Naive B cell (primary cell): ENCODE measurements at regions not wholly inside any gene's neighbourhood (a gene's known extent, or its start where the extent isn't known, plus 50 kb on each side); places are given as distances from the start of the nearest gene placed in this dataset.

Source experiments
- ATAC-seq, 2 donors: fragments of 150-1000 bp; cut with Tn5 transposase; 2 replicates each; pipeline ENCODE4 v1.10.0; 2021; ENCODE audit warnings: low read depth in 2 of 2, mild to moderate bottlenecking in 2 of 2, moderate library complexity in 2 of 2
- DNase-seq: peaks from one replicate; pipeline ENCODE4 v3.0.0; 2022
- H3K27ac Mint-ChIP-seq, 6 donors: one replicate each; pipeline ENCODE4 v1.8.0; 2020 to 2022; ENCODE audit warnings: mild to moderate bottlenecking in 6 of 6, mixed read lengths in 6 of 6, moderate library complexity in 5 of 6, inconsistent platforms in 2 of 6
- H3K27me3 Mint-ChIP-seq, 3 donors: one replicate each; pipeline ENCODE4 v1.8.0; 2021 to 2022; ENCODE audit warnings: mixed read lengths in 3 of 3, mild to moderate bottlenecking in 1 of 3
- H3K36me3 Mint-ChIP-seq, 2 donors: one replicate each; pipeline ENCODE4 v1.8.0; 2020 to 2022; ENCODE audit warnings: mixed read lengths in 2 of 2, inconsistent platforms in 1 of 2, mild to moderate bottlenecking in 1 of 2
- H3K4me1 Mint-ChIP-seq, 3 donors: one replicate each; pipeline ENCODE4 v1.8.0; 2020 to 2022; ENCODE audit warnings: mixed read lengths in 3 of 3, inconsistent platforms in 1 of 3, mild to moderate bottlenecking in 1 of 3, moderate library complexity in 1 of 3
- H3K4me3 Mint-ChIP-seq, 8 donors: one replicate each; pipeline ENCODE4 v1.8.0; 2020 to 2022; ENCODE audit warnings: mild to moderate bottlenecking in 8 of 8, mixed read lengths in 8 of 8, moderate library complexity in 8 of 8, inconsistent platforms in 2 of 8
- H3K9me3 Mint-ChIP-seq, 7 donors: one replicate each; pipeline ENCODE4 v1.8.0; 2020 to 2022; ENCODE audit warnings: mixed read lengths in 7 of 7, mild to moderate bottlenecking in 5 of 7, inconsistent platforms in 2 of 7, moderate library complexity in 1 of 7

- peak overlapping the region in 5 of 6 donors; percentile 54 to 90 (median 75) for H3K27ac Mint-ChIP-seq
- peaks cover 22 to 57% (median 29%) of the 10 kb centered on the region in 3 donors for H3K4me1 Mint-ChIP-seq
- peaks cover 0 to 9% of the 10 kb centered on the region in 2 donors for H3K36me3 Mint-ChIP-seq
- peaks cover 0 to 4% (median 0%) of the 10 kb centered on the region in 7 donors for H3K9me3 Mint-ChIP-seq
- DNase-seq, result no peak
- peak overlapping the region in 5 of 8 donors; percentile 5 to 26 (median 16) for H3K4me3 Mint-ChIP-seq
- no peak for ATAC-seq
- no peaks in the 10 kb centered on the region for H3K27me3 Mint-ChIP-seq
These were observed 50.0 kb upstream of the BET1 start for GRCh38 chr7:94054130-94054529.

GRCh38 chr7:94055963-94056362 lies 51.8 kb upstream of the BET1 start:
- Mint-ChIP-seq H3K36me3 (peaks cover 0 to 9% of the 10 kb centered on the region in 2 donors), H3K4me3 (no peak overlapping the region), H3K9me3 (peaks cover 0 to 4% (median 0%) of the 10 kb centered on the region in 7 donors), H3K4me1 (peaks cover 11 to 41% (median 12%) of the 10 kb centered on the region in 3 donors), H3K27ac (peak overlapping the region in 1 of 6 donors; percentile 41), H3K27me3 (no peaks in the 10 kb centered on the region)
- DNase-seq (no peak), ATAC-seq (no peak)

GRCh38 chr7:94056796-94057207 lies 52.6 kb upstream of the BET1 start:
- H3K9me3 Mint-ChIP-seq, result peaks cover 0 to 4% (median 0%) of the 10 kb centered on the region in 7 donors
- H3K4me3 Mint-ChIP-seq, result peak overlapping the region in 1 of 8 donors; percentile 30
- H3K4me1 Mint-ChIP-seq, result peaks cover 10 to 33% (median 13%) of the 10 kb centered on the region in 3 donors
- ATAC-seq (no peak), DNase-seq (no peak)
- H3K36me3 Mint-ChIP-seq, result peaks cover 0 to 9% of the 10 kb centered on the region in 2 donors
- peaks cover 0 to 5% (median 0%) of the 10 kb centered on the region in 3 donors for H3K27me3 Mint-ChIP-seq
- peak overlapping the region in 1 of 6 donors; percentile 33 for H3K27ac Mint-ChIP-seq

- Mint-ChIP-seq H3K4me3 (no peak overlapping the region), H3K36me3 (peaks cover 0 to 9% of the 10 kb centered on the region in 2 donors), H3K27me3 (peaks cover 0 to 11% (median 8%) of the 10 kb centered on the region in 3 donors), H3K4me1 (peaks cover 15 to 26% (median 16%) of the 10 kb centered on the region in 3 donors), H3K27ac (peak overlapping the region in 1 of 6 donors; percentile 70), H3K9me3 (peaks cover 0 to 4% (median 0%) of the 10 kb centered on the region in 7 donors)
- ATAC-seq (no peak), DNase-seq (no peak)
These were observed 53.8 kb upstream of the BET1 start for GRCh38 chr7:94057955-94058354.

- Mint-ChIP-seq H3K4me1 (peaks cover 6 to 11% (median 8%) of the 10 kb centered on the region in 3 donors), H3K9me3 (peaks cover 0 to 4% (median 0%) of the 10 kb centered on the region in 7 donors), H3K27ac (no peak overlapping the region), H3K4me3 (no peak overlapping the region), H3K36me3 (peaks cover 0 to 9% of the 10 kb centered on the region in 2 donors), H3K27me3 (peaks cover 0 to 11% (median 8%) of the 10 kb centered on the region in 3 donors)
- no peak for DNase-seq
- ATAC-seq, result no peak
These were observed 55.6 kb upstream of the BET1 start for GRCh38 chr7:94059746-94060145.

GRCh38 chr7:94060752-94061151 lies 56.6 kb upstream of the BET1 start:
- no peak for DNase-seq
- H3K27ac Mint-ChIP-seq, result no peak overlapping the region
- peaks cover 0 to 11% (median 8%) of the 10 kb centered on the region in 3 donors for H3K27me3 Mint-ChIP-seq

GRCh38 chr7:94061326-94061725 lies 57.2 kb upstream of the BET1 start:
- no peak for ATAC-seq

More at GRCh38 chr7:94060752-94061151, 56.6 kb upstream of the BET1 start:
- H3K36me3 Mint-ChIP-seq, result peaks cover 0 to 6% of the 10 kb centered on the region in 2 donors
- peaks cover 8 to 18% (median 15%) of the 10 kb centered on the region in 3 donors for H3K4me1 Mint-ChIP-seq
- no peak for ATAC-seq
- H3K9me3 Mint-ChIP-seq, result peaks cover 0 to 3% (median 0%) of the 10 kb centered on the region in 7 donors
- no peak overlapping the region for H3K4me3 Mint-ChIP-seq

GRCh38 chr7:94062372-94062771 lies 58.2 kb upstream of the BET1 start:
- H3K4me1 Mint-ChIP-seq, result peaks cover 8 to 17% (median 15%) of the 10 kb centered on the region in 3 donors
- ATAC-seq, result no peak
- H3K9me3 Mint-ChIP-seq, result no peaks in the 10 kb centered on the region
- no peaks in the 10 kb centered on the region for H3K36me3 Mint-ChIP-seq
- no peak overlapping the region for H3K4me3 Mint-ChIP-seq
- DNase-seq, result no peak
- peaks cover 0 to 11% (median 8%) of the 10 kb centered on the region in 3 donors for H3K27me3 Mint-ChIP-seq
- H3K27ac Mint-ChIP-seq, result peak overlapping the region in 1 of 6 donors; percentile 73

More at GRCh38 chr7:94061326-94061725, 57.2 kb upstream of the BET1 start:
- Mint-ChIP-seq H3K4me1 (peaks cover 8 to 18% (median 16%) of the 10 kb centered on the region in 3 donors), H3K9me3 (no peaks in the 10 kb centered on the region), H3K4me3 (no peak overlapping the region), H3K27ac (no peak overlapping the region), H3K27me3 (peaks cover 0 to 11% (median 8%) of the 10 kb centered on the region in 3 donors), H3K36me3 (peaks cover 0 to under 1% of the 10 kb centered on the region in 2 donors)
- DNase-seq, result no peak

GRCh38 chr7:94064541-94065191 lies 60.5 kb upstream of the BET1 start:
- DNase-seq (no peak), ATAC-seq (peak in 1 of 2 donors; percentile 39)
- H3K4me3 Mint-ChIP-seq, result no peak overlapping the region
- H3K4me1 Mint-ChIP-seq, result peaks cover 20 to 36% (median 35%) of the 10 kb centered on the region in 3 donors
- H3K27me3 Mint-ChIP-seq, result peaks cover 0 to 11% (median 8%) of the 10 kb centered on the region in 3 donors
- no peak overlapping the region for H3K27ac Mint-ChIP-seq
- H3K36me3 Mint-ChIP-seq, result no peaks in the 10 kb centered on the region
- H3K9me3 Mint-ChIP-seq, result no peaks in the 10 kb centered on the region

GRCh38 chr7:94067047-94067446 lies 62.9 kb upstream of the BET1 start:
- no peaks in the 10 kb centered on the region for H3K36me3 Mint-ChIP-seq
- H3K27ac Mint-ChIP-seq, result peak overlapping the region in 1 of 6 donors; percentile 54
- H3K9me3 Mint-ChIP-seq, result no peaks in the 10 kb centered on the region
- no peak for ATAC-seq
- peak overlapping the region in 1 of 8 donors; percentile 10 for H3K4me3 Mint-ChIP-seq
- H3K27me3 Mint-ChIP-seq, result peaks cover 0 to 8% (median 6%) of the 10 kb centered on the region in 3 donors
- peaks cover 20 to 42% (median 36%) of the 10 kb centered on the region in 3 donors for H3K4me1 Mint-ChIP-seq
- DNase-seq, result no peak

GRCh38 chr7:94067506-94067905 lies 63.4 kb upstream of the BET1 start:
- ATAC-seq, result no peak

GRCh38 chr7:94069162-94069739 lies 65.1 kb upstream of the BET1 start:
- peak overlapping the region in 4 of 8 donors; percentile 40 to 71 (median 60) for H3K4me3 Mint-ChIP-seq
- peaks cover 15 to 40% (median 36%) of the 10 kb centered on the region in 3 donors for H3K4me1 Mint-ChIP-seq
- peak overlapping the region in 3 of 6 donors; percentile 63 to 82 (median 73) for H3K27ac Mint-ChIP-seq
- DNase-seq, result peak; percentile 25
- H3K9me3 Mint-ChIP-seq, result no peaks in the 10 kb centered on the region
- H3K27me3 Mint-ChIP-seq, result no peaks in the 10 kb centered on the region
- no peaks in the 10 kb centered on the region for H3K36me3 Mint-ChIP-seq
- ATAC-seq, result peak; percentile 81 to 84

More at GRCh38 chr7:94067506-94067905, 63.4 kb upstream of the BET1 start:
- DNase-seq, result no peak
- Mint-ChIP-seq H3K4me3 (peak overlapping the region in 1 of 8 donors; percentile 10), H3K36me3 (no peaks in the 10 kb centered on the region), H3K9me3 (no peaks in the 10 kb centered on the region), H3K4me1 (peaks cover 17 to 38% (median 33%) of the 10 kb centered on the region in 3 donors), H3K27me3 (peaks cover 0 to 3% (median 2%) of the 10 kb centered on the region in 3 donors), H3K27ac (peak overlapping the region in 1 of 6 donors; percentile 54)

- peaks cover 0 to 14% (median 4%) of the 10 kb centered on the region in 3 donors for H3K27me3 Mint-ChIP-seq
These were observed 76.4 kb upstream of the BET1 start for GRCh38 chr7:94080551-94080950.

More at GRCh38 chr7:94080551-94080950, 76.4 kb upstream of the BET1 start:
- Mint-ChIP-seq H3K4me1 (no peaks in the 10 kb centered on the region), H3K9me3 (no peaks in the 10 kb centered on the region), H3K4me3 (no peak overlapping the region), H3K27ac (no peak overlapping the region), H3K36me3 (no peaks in the 10 kb centered on the region)
- ATAC-seq (no peak), DNase-seq (no peak)
